Stomach smooth muscle (tissue), 2 donors: ENCODE measurements at regions not wholly inside any gene's neighbourhood (a gene's known extent, or its start where the extent isn't known, plus 50 kb on each side); places are given as distances from the start of the nearest gene placed in this dataset.

ENCODE experiments used
- H3K27ac ChIP-seq: one replicate; pipeline ENCODE4 v1.7.0; 2013; ENCODE audit warnings: mild to moderate bottlenecking, low read length, inconsistent platforms
- H3K27me3 ChIP-seq, 2 donors: one replicate each; pipeline ENCODE4 v1.7.0; 2013; ENCODE audit warnings: low read length in 2 of 2; ENCODE audit not compliant: insufficient read depth in 2 of 2, control insufficient read depth in 1 of 2
- H3K36me3 ChIP-seq, 2 donors: one replicate each; pipeline ENCODE4 v1.7.0; 2013; ENCODE audit warnings: low read length in 2 of 2; ENCODE audit not compliant: control insufficient read depth in 2 of 2, insufficient read depth in 2 of 2
- H3K4me1 ChIP-seq: one replicate; pipeline ENCODE4 v1.7.0; 2013; ENCODE audit warnings: low read length; ENCODE audit not compliant: control insufficient read depth, insufficient read depth
- H3K4me3 ChIP-seq, 2 donors: one replicate each; pipeline ENCODE4 v1.7.0; 2013; ENCODE audit warnings: low read length in 2 of 2
- H3K9ac ChIP-seq, 2 donors: one replicate each; pipeline ENCODE4 v1.7.0; 2013; ENCODE audit warnings: low read length in 2 of 2, mild to moderate bottlenecking in 1 of 2
- H3K9me3 ChIP-seq, 2 donors: one replicate each; pipeline ENCODE4 v1.7.0; 2013; ENCODE audit warnings: low read length in 2 of 2; ENCODE audit not compliant: control insufficient read depth in 2 of 2
- donor health status: healthy.
- donor health status: Pancreatic carcinoma.

DNA sequence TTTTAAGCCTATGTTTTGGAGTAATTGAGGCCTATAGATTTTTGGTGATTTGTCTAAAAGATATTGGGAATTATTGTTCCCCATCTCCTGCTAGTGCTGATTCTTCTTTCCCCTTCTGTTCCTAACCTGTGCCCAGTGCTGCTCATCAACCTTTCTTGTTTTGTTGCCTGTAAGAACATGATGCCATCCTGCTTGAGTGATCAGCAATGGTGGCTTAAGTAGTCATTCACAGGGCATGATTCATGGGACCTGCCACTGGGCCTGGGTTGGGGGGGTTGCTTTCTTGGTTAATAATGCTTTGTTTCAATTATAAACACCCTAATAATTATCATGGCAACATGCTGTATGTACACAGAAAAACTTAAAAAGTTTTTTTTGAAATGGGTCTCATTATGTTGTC lies 562.9 kb upstream of the SETBP1 start:
- no peaks in the 10 kb centered on the region for H3K36me3 ChIP-seq
- H3K9ac ChIP-seq, result no peak overlapping the region
- no peaks in the 10 kb centered on the region for H3K27me3 ChIP-seq
- H3K4me1 ChIP-seq, result no peaks in the 10 kb centered on the region
- H3K27ac ChIP-seq, result no peak overlapping the region
- no peak overlapping the region for H3K4me3 ChIP-seq
- H3K9me3 ChIP-seq, result no peaks in the 10 kb centered on the region

DNA sequence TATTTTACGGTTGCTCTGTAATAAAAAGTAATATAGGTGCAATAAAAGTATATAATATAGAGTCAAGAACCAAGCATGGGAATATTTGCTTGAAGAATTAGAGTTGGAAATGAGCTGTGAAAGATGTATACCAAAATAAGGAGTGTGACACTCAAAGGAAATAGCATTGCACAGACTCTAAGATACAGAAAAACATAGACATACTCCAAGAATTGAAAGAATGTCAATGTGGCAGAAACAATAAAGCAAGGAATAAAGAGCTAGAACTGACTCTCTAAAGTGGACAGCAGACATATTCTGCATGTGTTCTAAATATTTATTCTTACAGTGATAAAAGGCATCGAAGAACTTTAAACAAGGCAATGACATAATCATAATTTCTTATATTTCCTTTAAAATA lies 561.1 kb upstream of the SETBP1 start:
- Histone ChIP-seq H3K4me3 (no peak overlapping the region), H3K9me3 (no peaks in the 10 kb centered on the region), H3K9ac (no peak overlapping the region), H3K36me3 (no peaks in the 10 kb centered on the region), H3K27me3 (no peaks in the 10 kb centered on the region), H3K27ac (no peak overlapping the region), H3K4me1 (no peaks in the 10 kb centered on the region)

DNA sequence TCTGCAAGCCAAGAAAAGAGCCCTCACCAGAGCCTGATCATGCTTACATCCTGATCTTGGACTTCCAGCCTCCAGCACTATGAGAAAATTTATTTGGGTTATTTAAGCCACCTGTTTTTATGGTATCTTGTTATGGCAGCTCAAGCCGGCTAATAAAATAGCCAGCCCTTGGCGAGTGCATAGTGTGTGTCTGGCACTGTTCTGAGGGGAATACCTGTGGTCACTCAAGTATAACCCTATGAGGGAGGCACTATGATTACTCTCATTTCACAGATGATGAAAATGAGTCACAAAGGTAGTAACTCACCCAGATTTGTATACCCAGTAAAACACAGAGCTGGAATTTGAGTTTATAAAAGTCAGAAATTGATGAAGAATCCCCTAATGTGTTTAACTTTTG lies 556.9 kb upstream of the SETBP1 start:
- H3K27ac ChIP-seq, result no peak overlapping the region
- H3K9me3 ChIP-seq, result no peaks in the 10 kb centered on the region
- H3K9ac ChIP-seq, result no peak overlapping the region
- H3K36me3 ChIP-seq, result no peaks in the 10 kb centered on the region
- no peaks in the 10 kb centered on the region for H3K27me3 ChIP-seq
- no peak overlapping the region for H3K4me3 ChIP-seq
- no peaks in the 10 kb centered on the region for H3K4me1 ChIP-seq

DNA sequence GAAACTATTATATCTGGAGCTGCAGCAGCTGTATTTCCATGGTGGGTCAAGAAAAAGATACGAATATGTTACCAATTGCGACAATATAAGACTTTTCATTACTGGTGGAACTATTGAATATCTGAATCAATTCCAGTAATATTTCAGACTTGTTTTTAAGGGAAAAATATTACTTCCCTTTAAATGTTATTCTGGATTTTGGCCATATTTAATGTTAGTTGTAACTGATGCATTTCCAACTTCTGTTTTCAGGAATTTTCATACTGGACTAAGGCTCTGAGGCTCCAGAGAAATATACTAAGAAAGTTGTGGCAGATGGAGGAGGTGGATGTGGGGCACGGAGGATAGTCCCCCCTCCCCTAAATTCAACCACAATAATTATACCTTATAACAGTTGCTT lies 555.2 kb upstream of the SETBP1 start:
- H3K36me3 ChIP-seq, result no peaks in the 10 kb centered on the region
- H3K4me3 ChIP-seq, result no peak overlapping the region
- no peaks in the 10 kb centered on the region for H3K4me1 ChIP-seq

DNA sequence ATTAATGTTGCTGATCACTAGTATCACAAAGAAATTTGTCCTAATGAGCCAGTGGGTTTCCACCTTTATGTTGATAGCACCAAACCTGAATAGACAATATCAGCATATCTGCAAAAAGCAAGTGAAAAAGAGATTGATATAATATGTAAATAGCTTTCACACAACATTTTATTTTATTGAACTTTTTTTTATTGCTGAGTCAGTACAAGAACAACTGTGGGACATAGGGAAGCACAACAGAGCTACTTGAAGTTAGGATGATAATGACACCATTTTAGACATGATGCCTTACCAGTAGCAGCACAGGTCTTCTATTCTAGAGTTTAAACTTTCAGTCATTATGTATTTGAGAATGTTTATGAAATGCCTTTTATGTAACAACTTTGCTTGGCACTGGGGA lies 554.1 kb upstream of the SETBP1 start:
- H3K27ac ChIP-seq, result no peak overlapping the region
- no peaks in the 10 kb centered on the region for H3K4me1 ChIP-seq
- H3K9me3 ChIP-seq, result no peaks in the 10 kb centered on the region
- no peak overlapping the region for H3K4me3 ChIP-seq
- no peaks in the 10 kb centered on the region for H3K36me3 ChIP-seq
- no peaks in the 10 kb centered on the region for H3K27me3 ChIP-seq
- H3K9ac ChIP-seq, result no peak overlapping the region

More for the DNA sequence above, 555.2 kb upstream of the SETBP1 start:
- no peaks in the 10 kb centered on the region for H3K9me3 ChIP-seq
- no peaks in the 10 kb centered on the region for H3K27me3 ChIP-seq
- no peak overlapping the region for H3K27ac ChIP-seq
- H3K9ac ChIP-seq, result no peak overlapping the region

DNA sequence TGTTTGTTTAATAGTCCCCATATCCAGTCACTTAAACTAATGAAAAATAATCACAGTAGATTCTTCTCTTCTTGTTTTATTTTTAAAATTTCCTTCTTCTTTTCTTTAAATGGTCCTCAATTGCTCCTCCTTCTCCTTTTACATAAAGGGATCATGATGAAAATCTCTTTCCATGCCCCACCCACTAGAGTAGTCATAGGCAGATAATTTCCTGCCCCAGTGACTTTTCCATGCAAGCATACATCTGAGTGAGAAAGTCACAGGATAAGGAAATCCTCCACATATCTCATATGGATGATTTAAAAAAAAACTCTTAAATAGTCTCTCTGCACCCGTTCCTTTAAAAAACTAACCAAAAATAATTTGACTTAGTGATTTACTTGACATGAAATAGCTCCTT lies 552.3 kb upstream of the SETBP1 start:
- H3K4me1 ChIP-seq, result no peaks in the 10 kb centered on the region
- no peaks in the 10 kb centered on the region for H3K9me3 ChIP-seq
- H3K27me3 ChIP-seq, result no peaks in the 10 kb centered on the region
- no peak overlapping the region for H3K4me3 ChIP-seq
- H3K36me3 ChIP-seq, result no peaks in the 10 kb centered on the region
- no peak overlapping the region for H3K9ac ChIP-seq
- H3K27ac ChIP-seq, result no peak overlapping the region

DNA sequence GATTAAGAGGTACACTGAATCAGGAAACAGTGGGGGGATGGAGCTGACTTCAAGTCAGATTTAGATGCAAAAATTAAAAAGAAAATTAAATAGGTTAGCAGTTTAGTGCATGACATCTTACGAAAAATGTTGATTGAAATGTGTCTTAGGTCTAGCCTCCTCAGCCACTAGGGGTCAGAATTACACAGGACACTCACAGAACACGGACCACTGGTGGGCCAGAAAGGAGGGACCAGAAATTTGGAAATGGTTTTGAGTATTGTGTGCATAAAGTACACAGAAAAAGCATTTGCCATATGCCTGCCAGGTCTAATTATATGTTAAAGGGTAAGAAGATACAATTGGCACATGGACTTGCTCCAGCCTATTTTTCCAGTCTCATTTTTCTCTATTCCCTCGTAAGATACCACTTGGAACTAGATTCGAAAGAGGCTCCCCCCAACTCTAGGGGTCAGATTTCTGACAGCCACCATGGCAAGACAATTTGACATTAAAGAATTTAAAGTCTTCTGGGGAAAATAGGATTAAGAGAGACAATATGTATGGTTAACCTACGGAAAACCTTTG lies 550.2 kb upstream of the SETBP1 start:
- no peak overlapping the region for H3K4me3 ChIP-seq
- no peak overlapping the region for H3K9ac ChIP-seq
- no peaks in the 10 kb centered on the region for H3K4me1 ChIP-seq
- no peaks in the 10 kb centered on the region for H3K27me3 ChIP-seq
- H3K36me3 ChIP-seq, result no peaks in the 10 kb centered on the region
- H3K27ac ChIP-seq, result no peak overlapping the region
- no peaks in the 10 kb centered on the region for H3K9me3 ChIP-seq

DNA sequence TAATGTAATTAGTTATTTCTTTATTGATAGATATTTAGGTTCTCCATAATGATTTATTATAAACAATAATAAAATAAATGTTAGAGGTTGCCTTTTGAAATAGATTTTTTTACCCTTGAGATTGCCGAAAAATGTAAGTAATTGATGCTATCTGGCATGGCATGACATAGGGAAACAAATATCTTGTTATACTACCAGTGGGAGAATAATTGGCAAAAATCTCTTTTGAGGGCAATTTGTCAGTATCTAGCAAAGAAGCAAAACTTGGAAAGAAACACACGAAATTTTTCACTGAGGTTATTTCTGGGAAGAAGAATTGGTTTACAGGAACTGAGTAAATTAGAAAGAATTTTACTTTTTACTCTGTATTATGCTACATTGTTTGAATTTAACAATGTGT lies 547.2 kb upstream of the SETBP1 start:
- Histone ChIP-seq H3K4me1 (no peaks in the 10 kb centered on the region), H3K4me3 (no peak overlapping the region), H3K27ac (no peak overlapping the region), H3K36me3 (no peaks in the 10 kb centered on the region), H3K9me3 (no peaks in the 10 kb centered on the region), H3K27me3 (no peaks in the 10 kb centered on the region), H3K9ac (no peak overlapping the region)

DNA sequence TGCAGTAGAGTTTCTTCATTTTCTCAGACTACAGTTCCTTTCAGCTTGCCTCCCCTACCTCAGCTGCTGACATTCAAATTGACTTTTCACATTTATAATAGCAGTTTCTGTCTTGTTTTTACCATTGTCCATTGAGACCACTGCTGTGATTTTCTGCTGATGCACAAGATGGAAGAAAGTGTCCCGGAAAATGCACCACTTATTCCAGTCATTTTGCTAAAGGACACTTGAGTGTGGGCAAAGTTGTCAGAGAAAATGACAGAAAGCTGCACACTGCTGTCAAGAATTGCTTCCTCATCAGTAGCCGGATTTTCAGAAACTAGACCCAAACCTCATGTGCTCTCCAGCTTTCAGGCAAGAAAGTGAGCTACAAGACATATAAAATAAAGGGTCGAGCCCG lies 546.2 kb upstream of the SETBP1 start:
- no peaks in the 10 kb centered on the region for H3K4me1 ChIP-seq
- H3K27ac ChIP-seq, result no peak overlapping the region
- no peaks in the 10 kb centered on the region for H3K27me3 ChIP-seq
- no peaks in the 10 kb centered on the region for H3K9me3 ChIP-seq
- H3K4me3 ChIP-seq, result no peak overlapping the region
- H3K9ac ChIP-seq, result no peak overlapping the region
- H3K36me3 ChIP-seq, result no peaks in the 10 kb centered on the region

DNA sequence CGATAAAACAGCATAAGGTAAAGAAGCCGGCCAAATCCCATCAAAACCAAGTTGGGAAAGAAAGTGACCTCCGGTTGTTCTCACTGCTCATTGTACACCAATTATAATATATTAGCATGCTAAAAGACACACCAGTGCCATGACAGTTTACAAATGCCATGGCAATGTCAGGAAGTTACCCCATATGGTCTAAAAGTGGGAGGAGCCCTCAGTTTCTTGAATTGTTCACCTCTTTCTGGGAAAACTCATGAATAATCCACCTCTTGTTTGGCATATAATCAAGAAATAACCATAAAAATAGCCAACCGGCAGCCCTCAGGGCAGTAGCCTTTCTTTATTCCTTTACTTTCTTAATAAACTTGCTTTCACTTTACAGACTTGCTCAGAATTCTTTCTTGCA lies 544.9 kb upstream of the SETBP1 start:
- Histone ChIP-seq H3K27me3 (no peaks in the 10 kb centered on the region), H3K9ac (no peak overlapping the region), H3K4me3 (no peak overlapping the region), H3K27ac (no peak overlapping the region), H3K4me1 (no peaks in the 10 kb centered on the region), H3K9me3 (no peaks in the 10 kb centered on the region), H3K36me3 (no peaks in the 10 kb centered on the region)

DNA sequence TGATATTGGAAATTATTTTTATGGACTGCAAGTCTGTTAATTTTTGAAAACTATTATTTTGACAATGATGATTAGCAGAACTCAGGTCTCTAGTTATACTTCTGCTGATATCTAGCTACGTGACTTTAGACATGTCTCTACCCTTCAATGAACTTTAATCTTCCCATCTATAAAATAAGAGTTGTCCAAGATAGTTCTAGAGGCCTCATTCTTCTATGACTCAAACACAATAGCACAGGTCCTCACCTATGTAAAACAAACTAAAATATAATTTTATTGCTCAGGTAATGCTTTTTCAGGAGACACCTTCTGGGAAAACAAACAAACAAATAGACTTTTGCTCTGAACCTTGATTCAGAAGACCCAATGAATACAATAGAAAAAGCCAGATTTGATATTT lies 544.4 kb upstream of the SETBP1 start:
- H3K9ac ChIP-seq, result no peak overlapping the region
- H3K9me3 ChIP-seq, result no peaks in the 10 kb centered on the region
- H3K27me3 ChIP-seq, result no peaks in the 10 kb centered on the region
- no peaks in the 10 kb centered on the region for H3K36me3 ChIP-seq
- no peaks in the 10 kb centered on the region for H3K4me1 ChIP-seq
- no peak overlapping the region for H3K4me3 ChIP-seq
- H3K27ac ChIP-seq, result no peak overlapping the region
